Endothelial cell (in vitro differentiated cells): ENCODE measurements at regions not wholly inside any gene's neighbourhood (a gene's known extent, or its start where the extent isn't known, plus 50 kb on each side); places are given as distances from the start of the nearest gene placed in this dataset.

Experiments used
- DNase-seq: peaks from one replicate; pipeline ENCODE4 v3.0.0; 2021; ENCODE audit warnings: low spot score
- H3K27ac Mint-ChIP-seq: one replicate; pipeline ENCODE4 v1.8.0; 2021; ENCODE audit warnings: mixed read lengths, inconsistent platforms; ENCODE audit not compliant: unreplicated experiment
- H3K27me3 Mint-ChIP-seq: one replicate; pipeline ENCODE4 v1.8.0; 2021; ENCODE audit warnings: mild to moderate bottlenecking, moderate library complexity, mixed read lengths, inconsistent platforms; ENCODE audit not compliant: unreplicated experiment
- H3K36me3 Mint-ChIP-seq: one replicate; pipeline ENCODE4 v1.8.0; 2021; ENCODE audit warnings: mild to moderate bottlenecking, low read depth, mixed read lengths, inconsistent platforms; ENCODE audit not compliant: unreplicated experiment
- H3K4me1 Mint-ChIP-seq: one replicate; pipeline ENCODE4 v1.8.0; 2021; ENCODE audit warnings: mild to moderate bottlenecking, mixed read lengths, inconsistent platforms; ENCODE audit not compliant: unreplicated experiment
- H3K4me3 Mint-ChIP-seq: one replicate; pipeline ENCODE4 v1.8.0; 2021; ENCODE audit warnings: mild to moderate bottlenecking, mixed read lengths, inconsistent platforms; ENCODE audit not compliant: unreplicated experiment
- H3K9me3 Mint-ChIP-seq: one replicate; pipeline ENCODE4 v1.8.0; 2021; ENCODE audit warnings: mixed read lengths, inconsistent platforms; ENCODE audit not compliant: unreplicated experiment
- CTCF ChIP-seq: fragments of 200-600 bp; sonication (generic); IDR thresholded peaks from one replicate; pipeline ENCODE4 v1.5.0; 2021; ENCODE audit warnings: antibody characterized with exemption; ENCODE audit not compliant: unreplicated experiment

- no peak for TF ChIP-seq CTCF
- peaks cover 2% of the 10 kb centered on the region for H3K27me3 Mint-ChIP-seq
- H3K36me3 Mint-ChIP-seq, result no peaks in the 10 kb centered on the region
- H3K4me3 Mint-ChIP-seq, result no peak overlapping the region
- no peak overlapping the region for H3K27ac Mint-ChIP-seq
- no peaks in the 10 kb centered on the region for H3K9me3 Mint-ChIP-seq
- DNase-seq, result no peak
- no peaks in the 10 kb centered on the region for H3K4me1 Mint-ChIP-seq
Observed at GRCh38 chr15:92315144-92315543, 78.5 kb upstream of the ST8SIA2 start.

GRCh38 chr15:92315595-92316211 is 78.0 kb upstream of the ST8SIA2 start:
- Mint-ChIP-seq H3K36me3 (no peaks in the 10 kb centered on the region), H3K27me3 (peaks cover 2% of the 10 kb centered on the region), H3K4me1 (no peaks in the 10 kb centered on the region), H3K4me3 (no peak overlapping the region), H3K9me3 (no peaks in the 10 kb centered on the region), H3K27ac (no peak overlapping the region)
- no peak for TF ChIP-seq CTCF
- DNase-seq, result no peak

GRCh38 chr15:92316586-92317295 is 76.9 kb upstream of the ST8SIA2 start:
- TF ChIP-seq CTCF, result no peak
- no peak overlapping the region for H3K4me3 Mint-ChIP-seq
- peaks cover 6% of the 10 kb centered on the region for H3K4me1 Mint-ChIP-seq
- peaks cover 2% of the 10 kb centered on the region for H3K27me3 Mint-ChIP-seq
- DNase-seq, result no peak
- no peaks in the 10 kb centered on the region for H3K36me3 Mint-ChIP-seq
- H3K9me3 Mint-ChIP-seq, result no peaks in the 10 kb centered on the region
- no peak overlapping the region for H3K27ac Mint-ChIP-seq

GRCh38 chr15:92320012-92320699 is 73.5 kb upstream of the ST8SIA2 start:
- TF ChIP-seq CTCF, result peak; percentile 33
- no peak overlapping the region for H3K27ac Mint-ChIP-seq
- peaks cover 4% of the 10 kb centered on the region for H3K27me3 Mint-ChIP-seq
- DNase-seq, result no peak
- H3K36me3 Mint-ChIP-seq, result no peaks in the 10 kb centered on the region
- H3K4me3 Mint-ChIP-seq, result no peak overlapping the region
- peaks cover 6% of the 10 kb centered on the region for H3K4me1 Mint-ChIP-seq
- H3K9me3 Mint-ChIP-seq, result no peaks in the 10 kb centered on the region
